HepG2 (cell line): ENCODE measurements at regions not wholly inside any gene's neighbourhood (a gene's known extent, or its start where the extent isn't known, plus 50 kb on each side); places are given as distances from the start of the nearest gene placed in this dataset.

Experiments used
- ATAC-seq: fragments of 200-7000 bp; cut with Tn5 transposase; 3 replicates; pipeline ENCODE4 v1.9.1; 2020; ENCODE audit warnings: mild to moderate bottlenecking, moderate library complexity
- BruUV-seq: library from RNA; stranded (reverse); fragments of 400-500 nt; replicated peaks from 2 replicates; lab custom pipeline; 2021; lab: Mats Ljungman, UMichigan
- CTCF ChIA-PET: fragments of 300-600 bp; formaldehyde crosslinking; extraction: SDS; loops from one replicate; lab custom pipeline; 2021; ENCODE audit warnings: low total read pairs, inconsistent platforms, low intra/inter-chr PET ratio; lab: Yijun Ruan, JAX
- POLR2A ChIA-PET: fragments of 350-600 bp; sonication (Branson Sonifier 250); formaldehyde crosslinking; loops from one replicate; lab custom pipeline; 2020; ENCODE audit warnings: antibody characterized with exemption, inconsistent platforms; lab: Yijun Ruan, JAX
- DNase-seq: peaks from one replicate; pipeline ENCODE4 v3.0.0-alpha.2; 2015; ENCODE audit warnings: low spot score
- FAIRE-seq: peaks from 3 replicates; lab custom pipeline; 2011; peaks lifted over from hg19 to GRCh38; lab: Jason Lieb, UNC
- H2AFZ ChIP-seq: one replicate; pipeline ENCODE4 v1.6.1; 2011; ENCODE audit warnings: low read length, inconsistent platforms
- H3K27ac ChIP-seq: fragments of 300-600 bp; 3 replicates; pipeline ENCODE4 v1.8.0; 2011; ENCODE audit warnings: mixed run types, mild to moderate bottlenecking, mixed read lengths, low read length, inconsistent platforms; ENCODE audit not compliant: insufficient read depth; ENCODE audit errors: extremely low read length
- H3K27me3 ChIP-seq, 2 experiments: fragments of 200-600 bp in 1 of 2; 2 replicates in 1 of 2; 3 replicates in 1 of 2; pipeline versions ENCODE4 v1.6.0 to v1.8.0; 2011; ENCODE audit warnings: low read length in 2 of 2, mild to moderate bottlenecking in 2 of 2, moderate library complexity in 2 of 2, inconsistent platforms in 1 of 2; ENCODE audit not compliant: insufficient read depth in 2 of 2, control insufficient read depth in 1 of 2
- H3K36me3 ChIP-seq, 2 experiments: fragments of 200-600 bp in 1 of 2; replicated peaks in 1 of 2; 2 replicates in 1 of 2; 3 replicates in 1 of 2; pipeline versions ENCODE4 v1.5.1 to v1.8.0; 2011; ENCODE audit warnings: low read length in 2 of 2, inconsistent platforms in 1 of 2; ENCODE audit not compliant: insufficient read depth in 2 of 2, control insufficient read depth in 1 of 2
- H3K4me1 ChIP-seq: 2 replicates; pipeline ENCODE4 v1.5.1; 2012; ENCODE audit warnings: low read length, inconsistent platforms; ENCODE audit not compliant: insufficient read depth
- H3K4me2 ChIP-seq: 2 replicates; pipeline ENCODE4 v1.6.0; 2011; ENCODE audit warnings: low read depth, low read length, inconsistent platforms
- H3K4me3 ChIP-seq, 3 experiments: fragments of 200-600 bp in 1 of 3; sonication (generic), shearing (Covaris generic) in 1 of 3; replicated peaks in 1 of 3; 2 replicates each; pipeline ENCODE4 v1.5.1; 2011 to 2016; ENCODE audit warnings: low read length in 3 of 3, inconsistent platforms in 2 of 3, low read depth in 2 of 3, mild to moderate bottlenecking in 2 of 3, control low read depth in 1 of 3, mixed read lengths in 1 of 3; ENCODE audit not compliant: insufficient read depth in 1 of 3
- H3K79me2 ChIP-seq: one replicate; pipeline ENCODE4 v1.6.1; 2011; ENCODE audit warnings: low read length, inconsistent platforms; ENCODE audit not compliant: insufficient read depth
- H3K9ac ChIP-seq: 2 replicates; pipeline ENCODE4 v1.6.0; 2011; ENCODE audit warnings: mild to moderate bottlenecking, low read depth, low read length, inconsistent platforms; ENCODE audit not compliant: insufficient read depth
- H3K9me3 ChIP-seq: 2 replicates; pipeline ENCODE4 v1.5.1; 2012; ENCODE audit warnings: mild to moderate bottlenecking, low read length
- H4K20me1 ChIP-seq: 2 replicates; pipeline ENCODE4 v1.6.0; 2011; ENCODE audit warnings: inconsistent platforms, mild to moderate bottlenecking, low read length, moderate library complexity; ENCODE audit not compliant: insufficient read depth
- DMAP1 ChIP-seq: IDR thresholded peaks from 2 replicates; pipeline ENCODE4 v1.6.1; 2016
- MIER2 ChIP-seq: IDR thresholded peaks from 2 replicates; pipeline ENCODE4 v1.6.1; 2016; ENCODE audit warnings: missing biosample characterization, missing genetic modification reagents
- MTERF4 ChIP-seq: sonication (generic); formaldehyde crosslinking; IDR thresholded peaks from 2 replicates; pipeline ENCODE4 v1.8.0; 2023; ENCODE audit warnings: mild to moderate bottlenecking, missing genetic modification reagents
- NFE2 ChIP-seq: sonication (generic); formaldehyde crosslinking; IDR thresholded peaks from 2 replicates; pipeline ENCODE4 v1.4.0; 2020; ENCODE audit warnings: missing genetic modification reagents
- PHF20 ChIP-seq: sonication (generic); formaldehyde crosslinking; IDR thresholded peaks from 2 replicates; pipeline ENCODE4 v1.5.0; 2020; ENCODE audit warnings: mild to moderate bottlenecking, missing genetic modification reagents
- RFX3 ChIP-seq: IDR thresholded peaks from 2 replicates; pipeline ENCODE4 v1.6.1; 2016; ENCODE audit warnings: missing biosample characterization, missing genetic modification reagents
- RFX5 ChIP-seq: IDR thresholded peaks from 2 replicates; pipeline ENCODE4 v1.6.1; 2011; ENCODE audit warnings: low read depth, low read length, improper control_type of control experiment
- SMAD9 ChIP-seq: sonication (generic); formaldehyde crosslinking; IDR thresholded peaks from 2 replicates; pipeline ENCODE4 v1.5.1; 2020; ENCODE audit warnings: mild to moderate bottlenecking, missing genetic modification reagents
- TARDBP ChIP-seq: sonication (generic); formaldehyde crosslinking; IDR thresholded peaks from 2 replicates; pipeline ENCODE4 v1.8.0; 2022; ENCODE audit warnings: mild to moderate bottlenecking, missing genetic modification reagents
- ZNF33B ChIP-seq: sonication (generic); formaldehyde crosslinking; IDR thresholded peaks from 2 replicates; pipeline ENCODE4 v1.5.1; 2020; ENCODE audit warnings: mild to moderate bottlenecking, missing genetic modification reagents
- ZNF605 ChIP-seq: sonication (generic); formaldehyde crosslinking; IDR thresholded peaks from 2 replicates; pipeline ENCODE4 v1.8.0; 2022; ENCODE audit warnings: mild to moderate bottlenecking, missing genetic modification reagents
- ZNF709 ChIP-seq: sonication (generic); formaldehyde crosslinking; IDR thresholded peaks from 2 replicates; pipeline ENCODE4 v1.5.0; 2020; ENCODE audit warnings: mild to moderate bottlenecking, missing genetic modification reagents
- WGBS: methylation state at CpG from one replicate; pipeline ENCODE4 v1.1.6; 2017; ENCODE audit warnings: low lambda C conversion rate; 5-methylcytosine and 5-hydroxymethylcytosine counted together
- in situ Hi-C: cut with HindIII; loops from 2 replicates; pipeline ENCODE4 v1.10.0; 2017; ENCODE audit warnings: low pct_unique_long_range_greater_than_20kb; ENCODE audit not compliant: extremely low pct_ligation_motif_present
- intact Hi-C: fragments of 100-400 bp; cut with micrococcal nuclease; formaldehyde crosslinking; loops from one replicate; pipeline ENCODE4 v1.10.0; 2022; ENCODE audit not compliant: unreplicated experiment
- TF ChIP-seq, protein P1 (sequence below): sonication (generic); formaldehyde crosslinking; IDR thresholded peaks from 2 replicates; pipeline ENCODE4 v1.4.0; 2020; ENCODE audit warnings: missing genetic modification reagents, borderline replicate concordance
- TF ChIP-seq, protein P2 (sequence below): IDR thresholded peaks from 2 replicates; pipeline ENCODE4 v1.6.1; 2016; ENCODE audit warnings: low read depth, missing genetic modification reagents, missing compliant biosample characterization

GRCh38 chr10:44035474-44036197 lies 349.3 kb downstream of the CXCL12 start:
- ATAC-seq = no peak
- Histone ChIP-seq H3K4me1 (no peaks in the 10 kb centered on the region), H3K79me2 (no peaks in the 10 kb centered on the region), H3K9ac (no peak overlapping the region)
- POLR2A ChIA-PET = no interaction called here
- BruUV-seq = no TSS peak
- TF ChIP-seq RFX5 (no peak), NFE2 (CRISPR knock-in tag) (no peak), MTERF4 (no peak), ZNF709 (no peak), PHF20 (CRISPR knock-in tag) (no peak), SMAD9 (CRISPR knock-in tag) (no peak), MIER2 (CRISPR knock-in tag) (no peak), RFX3 (CRISPR knock-in tag) (no peak), ZNF33B (CRISPR knock-in tag) (no peak), ZNF605 (CRISPR knock-in tag) (no peak), TARDBP (no peak), DMAP1 (CRISPR knock-in tag) (no peak)
- TF ChIP-seq, protein P1, sequence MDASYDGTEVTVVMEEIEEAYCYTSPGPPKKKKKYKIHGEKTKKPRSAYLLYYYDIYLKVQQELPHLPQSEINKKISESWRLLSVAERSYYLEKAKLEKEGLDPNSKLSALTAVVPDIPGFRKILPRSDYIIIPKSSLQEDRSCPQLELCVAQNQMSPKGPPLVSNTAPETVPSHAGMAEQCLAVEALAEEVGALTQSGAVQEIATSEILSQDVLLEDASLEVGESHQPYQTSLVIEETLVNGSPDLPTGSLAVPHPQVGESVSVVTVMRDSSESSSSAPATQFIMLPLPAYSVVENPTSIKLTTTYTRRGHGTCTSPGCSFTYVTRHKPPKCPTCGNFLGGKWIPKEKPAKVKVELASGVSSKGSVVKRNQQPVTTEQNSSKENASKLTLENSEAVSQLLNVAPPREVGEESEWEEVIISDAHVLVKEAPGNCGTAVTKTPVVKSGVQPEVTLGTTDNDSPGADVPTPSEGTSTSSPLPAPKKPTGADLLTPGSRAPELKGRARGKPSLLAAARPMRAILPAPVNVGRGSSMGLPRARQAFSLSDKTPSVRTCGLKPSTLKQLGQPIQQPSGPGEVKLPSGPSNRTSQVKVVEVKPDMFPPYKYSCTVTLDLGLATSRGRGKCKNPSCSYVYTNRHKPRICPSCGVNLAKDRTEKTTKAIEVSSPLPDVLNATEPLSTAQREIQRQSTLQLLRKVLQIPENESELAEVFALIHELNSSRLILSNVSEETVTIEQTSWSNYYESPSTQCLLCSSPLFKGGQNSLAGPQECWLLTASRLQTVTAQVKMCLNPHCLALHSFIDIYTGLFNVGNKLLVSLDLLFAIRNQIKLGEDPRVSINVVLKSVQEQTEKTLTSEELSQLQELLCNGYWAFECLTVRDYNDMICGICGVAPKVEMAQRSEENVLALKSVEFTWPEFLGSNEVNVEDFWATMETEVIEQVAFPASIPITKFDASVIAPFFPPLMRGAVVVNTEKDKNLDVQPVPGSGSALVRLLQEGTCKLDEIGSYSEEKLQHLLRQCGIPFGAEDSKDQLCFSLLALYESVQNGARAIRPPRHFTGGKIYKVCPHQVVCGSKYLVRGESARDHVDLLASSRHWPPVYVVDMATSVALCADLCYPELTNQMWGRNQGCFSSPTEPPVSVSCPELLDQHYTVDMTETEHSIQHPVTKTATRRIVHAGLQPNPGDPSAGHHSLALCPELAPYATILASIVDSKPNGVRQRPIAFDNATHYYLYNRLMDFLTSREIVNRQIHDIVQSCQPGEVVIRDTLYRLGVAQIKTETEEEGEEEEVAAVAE (CRISPR knock-in tag) = no peak
- TF ChIP-seq, protein P2, sequence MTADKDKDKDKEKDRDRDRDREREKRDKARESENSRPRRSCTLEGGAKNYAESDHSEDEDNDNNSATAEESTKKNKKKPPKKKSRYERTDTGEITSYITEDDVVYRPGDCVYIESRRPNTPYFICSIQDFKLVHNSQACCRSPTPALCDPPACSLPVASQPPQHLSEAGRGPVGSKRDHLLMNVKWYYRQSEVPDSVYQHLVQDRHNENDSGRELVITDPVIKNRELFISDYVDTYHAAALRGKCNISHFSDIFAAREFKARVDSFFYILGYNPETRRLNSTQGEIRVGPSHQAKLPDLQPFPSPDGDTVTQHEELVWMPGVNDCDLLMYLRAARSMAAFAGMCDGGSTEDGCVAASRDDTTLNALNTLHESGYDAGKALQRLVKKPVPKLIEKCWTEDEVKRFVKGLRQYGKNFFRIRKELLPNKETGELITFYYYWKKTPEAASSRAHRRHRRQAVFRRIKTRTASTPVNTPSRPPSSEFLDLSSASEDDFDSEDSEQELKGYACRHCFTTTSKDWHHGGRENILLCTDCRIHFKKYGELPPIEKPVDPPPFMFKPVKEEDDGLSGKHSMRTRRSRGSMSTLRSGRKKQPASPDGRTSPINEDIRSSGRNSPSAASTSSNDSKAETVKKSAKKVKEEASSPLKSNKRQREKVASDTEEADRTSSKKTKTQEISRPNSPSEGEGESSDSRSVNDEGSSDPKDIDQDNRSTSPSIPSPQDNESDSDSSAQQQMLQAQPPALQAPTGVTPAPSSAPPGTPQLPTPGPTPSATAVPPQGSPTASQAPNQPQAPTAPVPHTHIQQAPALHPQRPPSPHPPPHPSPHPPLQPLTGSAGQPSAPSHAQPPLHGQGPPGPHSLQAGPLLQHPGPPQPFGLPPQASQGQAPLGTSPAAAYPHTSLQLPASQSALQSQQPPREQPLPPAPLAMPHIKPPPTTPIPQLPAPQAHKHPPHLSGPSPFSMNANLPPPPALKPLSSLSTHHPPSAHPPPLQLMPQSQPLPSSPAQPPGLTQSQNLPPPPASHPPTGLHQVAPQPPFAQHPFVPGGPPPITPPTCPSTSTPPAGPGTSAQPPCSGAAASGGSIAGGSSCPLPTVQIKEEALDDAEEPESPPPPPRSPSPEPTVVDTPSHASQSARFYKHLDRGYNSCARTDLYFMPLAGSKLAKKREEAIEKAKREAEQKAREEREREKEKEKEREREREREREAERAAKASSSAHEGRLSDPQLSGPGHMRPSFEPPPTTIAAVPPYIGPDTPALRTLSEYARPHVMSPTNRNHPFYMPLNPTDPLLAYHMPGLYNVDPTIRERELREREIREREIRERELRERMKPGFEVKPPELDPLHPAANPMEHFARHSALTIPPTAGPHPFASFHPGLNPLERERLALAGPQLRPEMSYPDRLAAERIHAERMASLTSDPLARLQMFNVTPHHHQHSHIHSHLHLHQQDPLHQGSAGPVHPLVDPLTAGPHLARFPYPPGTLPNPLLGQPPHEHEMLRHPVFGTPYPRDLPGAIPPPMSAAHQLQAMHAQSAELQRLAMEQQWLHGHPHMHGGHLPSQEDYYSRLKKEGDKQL (CRISPR knock-in tag) = no peak
- TF ChIP-seq, all 625 proteins: peak for 0
- Histone ChIP-seq H3K27me3 (no peaks in the 10 kb centered on the region; a peak in 1 of 5 replicates), H3K4me2 (no peak overlapping the region), H3K4me3 (no peak overlapping the region), H3K36me3 (no peaks in the 10 kb centered on the region), H3K27ac (no peak overlapping the region), H2AFZ (peak overlapping the region; percentile 27), H4K20me1 (no peaks in the 10 kb centered on the region), H3K9me3 (no peaks in the 10 kb centered on the region)
- CTCF ChIA-PET = no interaction called here
- DNase-seq (no peak), FAIRE-seq (no peak)
- intact Hi-C loops (no loop called here), in situ Hi-C loops (no loop called here)
- 49% methylated on average over 7 of the region's 8 CpGs for WGBS
